HCT116 (cell line): ENCODE measurements at regions not wholly inside any gene's neighbourhood (a gene's known extent, or its start where the extent isn't known, plus 50 kb on each side); places are given as distances from the start of the nearest gene placed in this dataset.

ENCODE experiments used
- ATAC-seq: fragments of 200-7000 bp; cut with Tn5 transposase; 2 replicates; pipeline ENCODE4 v1.9.1; 2020; ENCODE audit warnings: mild to moderate bottlenecking, moderate library complexity
- BruUV-seq: library from RNA; stranded (reverse); fragments of 400-500 nt; replicated peaks from 2 replicates; lab custom pipeline; 2021; lab: Mats Ljungman, UMichigan
- CTCF ChIA-PET: fragments of 300-600 bp; sonication (Branson Sonifier 250); formaldehyde crosslinking; loops from one replicate; lab custom pipeline; 2021; ENCODE audit warnings: antibody characterized with exemption; lab: Charles Lee
- POLR2A ChIA-PET: fragments of 300-600, 350-600 bp; sonication (Branson Sonifier 250); formaldehyde crosslinking; loops from one replicate; lab custom pipeline; 2021; ENCODE audit warnings: antibody characterized with exemption; lab: Charles Lee
- RAD21 ChIA-PET, 2 experiments: fragments of 300-600 bp; sonication (Branson Sonifier 250); formaldehyde crosslinking; loops; one replicate each; lab custom pipeline; 2023; ENCODE audit warnings: low total read pairs in 2 of 2; ENCODE audit not compliant: uncharacterized antibody in 2 of 2, unreplicated experiment in 2 of 2, low non-redundant PET in 1 of 2; lab: Charles Lee
- DNase-seq: peaks from one replicate; pipeline ENCODE4 v3.0.0-alpha.2; 2010; ENCODE audit warnings: low read depth, low spot score
- H2AFZ ChIP-seq: fragments of 200-600 bp; shearing (Covaris generic), sonication (generic); 2 replicates; pipeline ENCODE4 v1.6.1; 2017; ENCODE audit warnings: low read depth, mixed run types, mixed read lengths, antibody characterized with exemption, low read length; ENCODE audit not compliant: poor library complexity, severe bottlenecking
- H3K27ac ChIP-seq: 2 replicates; pipeline ENCODE4 v1.5.1; 2012; ENCODE audit warnings: low read depth, low read length
- H3K27me3 ChIP-seq: fragments of 200-600 bp; sonication (generic); 2 replicates; pipeline ENCODE4 v1.6.1; 2016; ENCODE audit warnings: mixed run types, low read length, mixed read lengths; ENCODE audit not compliant: insufficient read depth
- H3K36me3 ChIP-seq, 2 experiments: fragments of 200-500 bp in 1 of 2; fragments of 200-600 bp in 1 of 2; sonication (Bioruptor generic) in 1 of 2; sonication (generic) in 1 of 2; 2 replicates each; pipeline versions ENCODE4 v1.5.1 to v1.6.1; 2014 to 2016; ENCODE audit warnings: low read length in 2 of 2, inconsistent platforms in 1 of 2, mixed read lengths in 1 of 2, mixed run types in 1 of 2; ENCODE audit not compliant: insufficient read depth in 2 of 2, control insufficient read depth in 1 of 2
- H3K4me1 ChIP-seq, 2 experiments: fragments of 200-600 bp in 1 of 2; sonication (generic) in 1 of 2; 2 replicates each; pipeline versions ENCODE4 v1.5.1 to v1.6.1; 2012 to 2017; ENCODE audit warnings: low read length in 2 of 2, inconsistent platforms in 1 of 2, mild to moderate bottlenecking in 1 of 2, mixed read lengths in 1 of 2, mixed run types in 1 of 2, moderate library complexity in 1 of 2; ENCODE audit not compliant: insufficient read depth in 2 of 2, control insufficient read depth in 1 of 2
- H3K4me2 ChIP-seq: fragments of 200-600 bp; sonication (generic); 2 replicates; pipeline ENCODE4 v1.6.1; 2017; ENCODE audit warnings: mixed run types, low read length, mixed read lengths
- H3K4me3 ChIP-seq, 2 experiments: fragments of 200-600 bp in 1 of 2; sonication (generic) in 1 of 2; replicated peaks in 1 of 2; 2 replicates each; pipeline ENCODE4 v1.5.1; 2011 to 2016; ENCODE audit warnings: low read length in 2 of 2, control low read depth in 1 of 2, low read depth in 1 of 2, mild to moderate bottlenecking in 1 of 2, mixed read lengths in 1 of 2, mixed run types in 1 of 2
- H3K79me2 ChIP-seq: fragments of 200-600 bp; sonication (generic); 2 replicates; pipeline ENCODE4 v1.6.1; 2017; ENCODE audit warnings: mild to moderate bottlenecking, mixed run types, low read length, moderate library complexity, mixed read lengths; ENCODE audit not compliant: insufficient read depth
- H3K9ac ChIP-seq: fragments of 200-600 bp; sonication (generic); 2 replicates; pipeline ENCODE4 v1.6.1; 2016; ENCODE audit warnings: low read length, mixed read lengths
- H3K9me2 ChIP-seq: fragments of 200-600 bp; sonication (generic), shearing (Covaris generic); 2 replicates; pipeline ENCODE4 v1.6.1; 2017; ENCODE audit warnings: mixed run types, mild to moderate bottlenecking, moderate library complexity; ENCODE audit not compliant: insufficient read depth
- H3K9me3 ChIP-seq, 2 experiments: fragments of 200-500 bp in 1 of 2; fragments of 200-600 bp in 1 of 2; sonication (Bioruptor generic) in 1 of 2; sonication (generic) in 1 of 2; 2 replicates each; pipeline ENCODE4 v1.6.1; 2014 to 2017; ENCODE audit warnings: low read length in 2 of 2, mixed read lengths in 2 of 2, inconsistent platforms in 1 of 2, low read depth in 1 of 2, mild to moderate bottlenecking in 1 of 2, mixed run types in 1 of 2, moderate library complexity in 1 of 2; ENCODE audit not compliant: control insufficient read depth in 1 of 2, insufficient read depth in 1 of 2
- H4K20me1 ChIP-seq: fragments of 200-600 bp; sonication (generic), shearing (Covaris generic); 2 replicates; pipeline ENCODE4 v1.6.1; 2017; ENCODE audit warnings: mixed run types, mild to moderate bottlenecking, moderate library complexity; ENCODE audit not compliant: insufficient read depth
- ATF3 ChIP-seq: IDR thresholded peaks from 2 replicates; pipeline ENCODE4 v1.6.1; 2012
- CBX3 ChIP-seq: IDR thresholded peaks from 2 replicates; pipeline ENCODE4 v1.6.1; 2012; ENCODE audit warnings: low read depth
- CEBPB ChIP-seq: IDR thresholded peaks from 2 replicates; pipeline ENCODE4 v1.6.1; 2012; ENCODE audit warnings: low read depth
- CTCF ChIP-seq, 3 experiments: fragments of 200-600 bp in 1 of 3; sonication (generic) in 1 of 3; IDR thresholded peaks in 2 of 3; conservative IDR thresholded peaks in 1 of 3; 2 replicates each; pipeline ENCODE4 v1.5.1; 2012 to 2017; ENCODE audit warnings: low read depth in 2 of 3, low read length in 2 of 3, antibody characterized with exemption in 1 of 3, borderline replicate concordance in 1 of 3, control low read depth in 1 of 3, mild to moderate bottlenecking in 1 of 3, mixed read lengths in 1 of 3, mixed run types in 1 of 3, moderate library complexity in 1 of 3; ENCODE audit not compliant: insufficient read depth in 1 of 3
- ELF1 ChIP-seq: IDR thresholded peaks from 2 replicates; pipeline ENCODE4 v1.6.1; 2012; ENCODE audit warnings: low read depth, borderline replicate concordance
- EZH2 ChIP-seq: fragments of 200-600 bp; sonication (generic); IDR thresholded peaks from 2 replicates; pipeline ENCODE4 v1.6.1; 2017; ENCODE audit warnings: antibody characterized with exemption, mixed run types
- EZH2phosphoT487 ChIP-seq: fragments of 200-600 bp; IDR thresholded peaks from 2 replicates; pipeline ENCODE4 v1.6.1; 2018; ENCODE audit warnings: antibody characterized with exemption, borderline replicate concordance
- JUND ChIP-seq: IDR thresholded peaks from 2 replicates; pipeline ENCODE4 v1.6.1; 2012
- MAX ChIP-seq: IDR thresholded peaks from 2 replicates; pipeline ENCODE4 v1.6.1; 2012
- POLR2A ChIP-seq: IDR thresholded peaks from 2 replicates; pipeline ENCODE4 v1.7.0; 2011; ENCODE audit warnings: borderline replicate concordance; ENCODE audit not compliant: insufficient read depth, insufficient read length; ENCODE audit errors: extremely low read depth
- POLR2AphosphoS5 ChIP-seq: IDR thresholded peaks from 2 replicates; pipeline ENCODE4 v1.6.1; 2011; ENCODE audit warnings: mild to moderate bottlenecking, low read depth, low read length, moderate library complexity
- SIN3A ChIP-seq: IDR thresholded peaks from 2 replicates; pipeline ENCODE4 v1.6.1; 2012; ENCODE audit warnings: low read depth
- SP1 ChIP-seq: IDR thresholded peaks from 2 replicates; pipeline ENCODE4 v1.6.1; 2012; ENCODE audit warnings: low read depth
- SRF ChIP-seq: IDR thresholded peaks from 2 replicates; pipeline ENCODE4 v1.6.1; 2012; ENCODE audit warnings: low read depth
- TCF7L2 ChIP-seq: IDR thresholded peaks from 2 replicates; pipeline ENCODE4 v1.7.0; 2011; ENCODE audit warnings: borderline replicate concordance, inconsistent platforms; ENCODE audit not compliant: insufficient read depth, insufficient read length; ENCODE audit errors: extremely low read depth
- YY1 ChIP-seq: IDR thresholded peaks from 2 replicates; pipeline ENCODE4 v1.6.1; 2011; ENCODE audit warnings: low read length, low read depth, moderate library complexity, mild to moderate bottlenecking; ENCODE audit not compliant: insufficient replicate concordance; ENCODE audit errors: extremely low read depth
- ZBTB33 ChIP-seq: IDR thresholded peaks from 2 replicates; pipeline ENCODE4 v1.6.1; 2011; ENCODE audit warnings: mild to moderate bottlenecking, low read length, moderate library complexity; ENCODE audit not compliant: insufficient replicate concordance; ENCODE audit errors: extremely low read depth
- ZFX ChIP-seq: fragments of 450-650 bp; IDR thresholded peaks from 2 replicates; pipeline ENCODE4 v1.6.1; 2017
- ZNF274 ChIP-seq: fragments of 200-500 bp; sonication (Bioruptor generic); IDR thresholded peaks from 2 replicates; pipeline ENCODE4 v1.6.1; 2014; ENCODE audit warnings: mild to moderate bottlenecking, low read depth, low read length, inconsistent platforms
- intact Hi-C: fragments of 100-400 bp; cut with micrococcal nuclease; formaldehyde crosslinking; loops from 2 replicates; pipeline ENCODE4 v1.10.0; 2022

- TF ChIP-seq CBX3 (no peak), SP1 (no peak), JUND (no peak), EZH2phosphoT487 (no peak), POLR2AphosphoS5 (no peak), EZH2 (no peak), SRF (no peak), YY1 (no peak), TCF7L2 (no peak), ZFX (no peak), ZNF274 (no peak), ZBTB33 (no peak), SIN3A (no peak)
Measured at GRCh38 chr20:63112491-63113219, 103.3 kb downstream of the YTHDF1 start (continued).

GRCh38 chr20:63108247-63108646, 101.5 kb upstream of the BHLHE23 start:
- Histone ChIP-seq H3K9me3 (peaks cover 5 to 13% of the 10 kb centered on the region in 2 experiments; a peak in 1 of 4 replicates), H3K36me3 (no peaks in the 10 kb centered on the region), H3K4me1 (no peaks in the 10 kb centered on the region), H3K27me3 (no peaks in the 10 kb centered on the region), H2AFZ (no peak overlapping the region), H3K27ac (no peak overlapping the region), H3K79me2 (no peaks in the 10 kb centered on the region), H4K20me1 (no peaks in the 10 kb centered on the region), H3K9ac (no peak overlapping the region), H3K9me2 (no peaks in the 10 kb centered on the region), H3K4me2 (no peak overlapping the region), H3K4me3 (no peak overlapping the region)
- intact Hi-C loops = no loop called here
- ATAC-seq (no peak), DNase-seq (no peak)
- ChIA-PET RAD21 (no interaction called here), POLR2A (no interaction called here), CTCF (no interaction called here)
- BruUV-seq = no TSS peak
- TF ChIP-seq JUND (no peak), MAX (no peak), CTCF (IDR thresholded peaks at IDR 0.05 in 2 of 3, conservative IDR thresholded peaks at IDR 0.05 in 1 of 3; ENCODE audit: borderline replicate concordance in 1 of 3, insufficient read depth in 1 of 3, low read depth in 2 of 3, low read length in 2 of 3) (no peak), ZNF274 (no peak), ELF1 (no peak), ZBTB33 (no peak), POLR2A (no peak), EZH2 (no peak), CEBPB (no peak), ATF3 (no peak), SIN3A (no peak), CBX3 (no peak), SP1 (no peak), SRF (no peak)
